ENCODE measurements at regions not wholly inside any gene's neighbourhood (a gene's known extent, or its start where the extent isn't known, plus 50 kb on each side); places are given as distances from the start of the nearest gene placed in this dataset.

- no peak for DNase-seq
Measured at GRCh38 chr5:67434466-67434865, 237.9 kb upstream of the CD180 start.

DNA sequence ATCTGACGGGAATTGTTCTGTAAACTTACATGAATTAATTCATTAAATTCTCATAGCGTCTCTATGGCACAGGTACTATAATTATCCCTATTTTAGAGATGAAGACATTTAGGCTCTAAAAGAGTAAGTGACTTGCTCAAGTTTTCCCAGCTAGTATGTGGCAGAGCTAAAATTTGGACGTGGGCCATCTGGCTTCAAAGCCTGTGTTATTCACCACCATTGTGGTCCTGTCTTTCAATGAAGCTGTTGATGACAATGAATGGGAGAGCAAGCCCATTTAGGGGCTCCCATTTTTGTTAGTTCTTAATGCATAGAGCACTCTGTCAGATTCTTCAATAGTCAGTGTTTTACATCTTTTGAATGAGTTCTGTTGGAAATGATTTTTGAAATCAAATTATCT, 236.0 kb upstream of the CD180 start:
- no peak for DNase-seq

GRCh38 chr5:67431191-67431590, 234.6 kb upstream of the CD180 start:
- DNase-seq: no peak

DNA sequence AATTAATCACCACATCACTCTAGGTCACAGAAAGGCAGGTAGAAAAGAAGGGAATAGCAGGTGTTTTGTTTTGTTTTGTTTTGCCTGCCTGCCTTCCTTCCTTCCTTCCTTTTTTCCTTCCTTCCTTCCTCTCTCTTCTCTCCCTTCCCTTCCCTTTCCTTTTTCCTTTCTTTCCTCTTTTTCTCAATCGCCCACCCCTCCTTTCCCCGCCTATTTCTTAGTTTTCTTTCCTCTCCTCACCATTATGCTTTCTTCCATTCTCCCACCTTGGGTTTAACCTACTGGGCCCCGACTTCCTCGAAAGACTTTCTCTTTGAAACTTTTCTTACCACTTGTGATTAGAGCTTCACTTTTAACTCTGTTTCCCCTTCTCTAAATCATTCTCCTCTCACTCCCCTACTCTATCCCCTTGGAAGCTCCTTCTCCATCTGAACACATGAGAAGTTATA, 231.3 kb upstream of the CD180 start:
- no peak for DNase-seq

- DNase-seq: no peak
Measured at GRCh38 chr5:67426961-67427849, 230.6 kb upstream of the CD180 start.

GRCh38 chr5:67425514-67425913, 228.9 kb upstream of the CD180 start:
- DNase-seq: no peak

DNA sequence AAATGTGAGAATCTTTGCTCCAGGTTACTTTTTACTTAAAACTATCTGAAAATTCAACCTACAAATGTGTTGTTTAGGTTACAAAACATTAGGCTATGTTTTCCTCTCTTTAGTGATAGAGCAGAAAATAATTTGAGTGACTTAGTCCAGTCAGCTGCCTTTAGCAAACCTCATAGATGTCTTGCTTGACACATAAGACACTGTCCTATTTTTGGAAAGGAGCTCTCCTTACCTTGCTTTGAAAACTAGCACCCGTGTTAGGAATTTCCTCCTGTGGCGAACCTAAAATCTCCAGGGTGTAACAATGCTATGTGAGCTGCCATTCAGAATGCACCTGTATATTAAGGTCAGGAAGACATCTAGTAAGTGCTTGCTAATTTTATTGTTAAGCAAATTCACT, 221.2 kb upstream of the CD180 start:
- no peak for DNase-seq

DNA sequence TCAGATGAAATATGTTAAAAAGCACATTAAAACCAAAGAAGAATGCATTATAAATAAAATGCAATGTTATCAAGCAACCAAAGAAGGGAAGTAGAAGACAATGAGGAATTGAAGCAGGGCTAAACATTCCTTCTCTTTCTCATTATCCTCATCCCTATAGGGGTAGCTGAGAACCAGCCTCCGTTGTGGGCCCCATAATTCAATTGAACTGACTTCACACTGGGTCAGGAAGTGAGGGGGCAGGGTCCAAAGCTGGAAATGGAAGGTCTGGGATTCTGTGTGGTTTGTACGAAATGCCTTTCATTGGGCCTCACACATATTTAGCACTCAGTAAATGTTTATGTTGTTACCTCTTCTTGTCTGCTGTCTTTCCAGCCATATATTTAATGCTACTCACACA, 220.4 kb upstream of the CD180 start:
- DNase-seq: no peak

DNA sequence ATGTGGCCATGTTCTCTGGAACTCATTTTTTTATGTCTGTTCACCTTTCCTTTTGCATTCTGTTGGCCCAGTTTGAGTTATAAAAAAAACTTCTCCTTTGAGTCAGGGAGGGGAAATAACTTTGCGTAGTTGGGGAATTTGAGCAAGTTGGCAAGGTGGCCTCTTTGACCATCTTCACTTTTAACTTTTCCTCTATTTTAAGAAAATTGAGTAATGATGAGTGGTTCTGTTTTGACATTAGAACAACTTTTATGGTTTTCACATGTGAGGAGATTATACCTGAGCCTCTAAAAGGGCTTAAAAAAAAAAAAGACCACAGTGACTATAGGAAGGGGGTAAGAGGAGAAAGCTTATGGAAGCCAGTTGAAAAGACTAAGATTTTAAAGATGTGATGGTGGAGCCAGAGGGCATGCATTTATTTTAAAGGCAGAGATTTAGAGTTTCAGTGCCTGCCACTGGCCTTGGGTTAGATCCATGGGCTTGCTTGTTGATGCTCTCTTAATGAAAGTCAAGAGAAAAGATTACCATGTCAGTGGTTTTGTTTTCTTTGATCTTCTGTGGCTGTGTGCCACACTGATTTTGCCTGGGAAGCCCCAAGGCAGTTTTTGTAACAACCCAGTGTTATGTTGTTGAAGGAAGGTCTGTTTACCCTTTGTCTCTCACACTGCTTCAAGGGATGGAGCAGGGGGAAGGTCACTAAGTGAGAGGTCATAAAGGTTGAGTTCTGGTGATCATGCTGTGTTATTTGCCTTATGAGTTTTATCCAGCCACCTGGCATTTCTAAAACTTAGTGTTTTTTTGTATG, 219.7 kb upstream of the CD180 start:
- DNase-seq: no peak

DNA sequence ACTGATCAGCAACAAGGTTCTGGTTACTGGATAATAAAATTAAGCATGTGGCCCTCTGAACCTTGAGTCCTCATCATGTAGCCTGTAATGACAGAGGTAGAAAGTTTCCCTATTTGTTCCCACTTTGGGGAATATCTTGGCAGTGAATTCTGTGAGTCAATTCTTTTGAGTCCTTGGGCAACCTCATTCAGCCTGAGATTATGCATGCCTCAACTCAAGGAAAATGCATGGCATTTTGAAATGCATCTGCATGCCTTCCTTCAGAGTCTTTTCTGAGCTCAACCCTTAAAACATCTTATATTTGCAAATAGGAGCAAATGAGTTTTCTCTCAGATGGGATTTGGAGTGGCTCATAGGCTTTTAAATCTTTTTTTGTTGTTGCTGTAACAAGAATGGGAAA, 218.1 kb upstream of the CD180 start:
- DNase-seq: no peak

- DNase-seq: no peak
Measured at GRCh38 chr5:67413721-67414120, 217.1 kb upstream of the CD180 start.

DNA sequence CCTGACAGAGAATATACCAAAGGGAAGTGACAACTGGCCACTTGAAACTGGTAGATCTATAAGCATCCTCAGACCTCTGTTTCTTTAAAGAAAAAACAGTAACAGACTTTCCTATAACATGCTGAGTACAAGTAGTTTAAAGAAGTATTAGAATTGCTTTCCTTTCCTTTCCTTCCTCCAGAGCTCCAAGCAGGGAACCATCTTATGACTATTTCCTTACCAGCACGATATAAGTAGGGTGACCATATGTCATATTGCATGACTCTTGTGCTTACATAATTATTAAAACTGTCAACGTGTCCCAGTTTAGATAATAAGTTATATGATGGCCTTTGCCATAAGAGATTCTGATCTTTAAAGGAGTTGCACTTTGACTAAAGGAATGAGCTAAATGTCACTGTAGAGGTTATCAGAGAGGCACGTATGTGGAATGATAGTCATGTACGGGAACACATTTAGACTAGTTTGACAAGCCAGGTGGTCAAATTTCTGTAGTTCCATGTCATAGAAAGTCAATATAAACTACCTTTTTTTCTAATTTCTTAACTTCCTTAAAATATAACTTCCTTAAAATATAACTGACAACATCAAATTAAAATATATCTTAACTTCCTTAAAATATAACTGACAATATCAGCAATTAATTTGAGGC, 212.7 kb upstream of the CD180 start:
- DNase-seq: no peak

GRCh38 chr5:67407979-67408378, 211.4 kb upstream of the CD180 start:
- DNase-seq: no peak

DNA sequence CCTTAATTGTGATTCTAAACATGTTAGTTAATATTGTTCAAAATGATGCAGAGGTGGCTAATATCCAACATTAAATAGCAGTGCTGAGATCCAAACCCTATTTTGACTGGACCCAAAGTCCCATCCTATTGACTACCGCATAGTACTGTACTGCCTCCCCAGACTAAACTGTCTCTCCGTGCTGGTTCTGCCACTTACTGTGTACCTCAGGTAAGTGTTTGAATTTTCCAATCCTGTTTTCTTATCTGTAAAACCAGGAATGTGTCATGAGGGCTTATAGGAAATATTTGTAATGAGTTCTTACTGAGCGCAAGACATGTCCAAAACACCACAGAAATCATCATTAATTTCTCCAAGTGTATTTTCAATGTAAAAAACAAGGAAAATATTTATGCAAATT, 209.2 kb upstream of the CD180 start:
- no peak for DNase-seq

- no peak for DNase-seq
Measured at GRCh38 chr5:67405101-67405364, 208.4 kb upstream of the CD180 start.

GRCh38 chr5:67404256-67405100, 207.9 kb upstream of the CD180 start:
- DNase-seq: no peak

- DNase-seq: no peak
Measured at GRCh38 chr5:67402526-67402925, 205.9 kb upstream of the CD180 start.

DNA sequence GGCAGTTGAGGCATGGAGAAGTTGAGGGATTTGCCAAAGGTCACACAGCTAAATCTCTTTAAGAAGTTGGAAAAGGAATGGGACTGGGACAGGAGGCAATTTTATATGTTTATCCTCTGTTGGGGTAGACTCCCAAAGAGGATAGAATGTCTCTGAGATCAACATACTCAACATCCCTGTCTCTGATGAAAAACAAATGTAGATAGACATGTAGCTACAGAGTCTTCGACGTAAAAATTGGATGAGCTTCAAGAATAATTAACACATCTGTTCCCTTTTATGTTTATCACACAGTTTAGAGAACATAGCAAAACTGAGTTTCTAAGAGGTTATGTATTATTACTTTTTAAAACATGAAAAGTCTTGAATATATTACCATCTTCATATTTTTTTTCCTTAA, 204.6 kb upstream of the CD180 start:
- no peak for DNase-seq

DNA sequence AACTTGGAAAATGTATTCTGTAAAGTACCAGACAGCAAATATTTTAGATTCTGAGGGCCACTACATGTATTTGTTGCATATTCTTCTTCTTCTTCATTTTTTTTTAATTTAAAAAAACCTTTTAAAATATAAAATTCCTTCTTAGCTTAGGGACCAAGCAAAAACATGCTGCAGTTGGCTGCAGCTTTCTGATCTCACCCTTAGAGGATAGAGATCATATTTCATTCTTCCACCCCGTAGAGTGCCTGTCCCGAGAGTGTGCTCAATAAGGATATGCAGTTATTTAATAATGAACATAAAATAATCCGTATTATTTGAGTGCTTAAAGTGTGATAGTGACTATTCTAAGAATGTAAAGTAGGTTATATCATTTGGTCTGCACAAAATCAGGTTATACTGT, 204.2 kb upstream of the CD180 start:
- no peak for DNase-seq

- DNase-seq: peak; percentile 12
Measured at GRCh38 chr5:67395790-67396418, 199.3 kb upstream of the CD180 start.

- peak; percentile 28 for DNase-seq
Measured at GRCh38 chr5:67393211-67393610, 196.6 kb upstream of the CD180 start.

GRCh38 chr5:67390935-67391334, 194.3 kb upstream of the CD180 start:
- no peak for DNase-seq
